GM19023 (cell line): ENCODE measurements at regions not wholly inside any gene's neighbourhood (a gene's known extent, or its start where the extent isn't known, plus 50 kb on each side); places are given as distances from the start of the nearest gene placed in this dataset.

Source experiments
- ATAC-seq: cut with Tn5 transposase; IDR thresholded peaks from one replicate; pipeline ENCODE4 v1.9.1; 2021; ENCODE audit warnings: mild to moderate bottlenecking, moderate library complexity; ENCODE audit not compliant: unreplicated experiment

DNA sequence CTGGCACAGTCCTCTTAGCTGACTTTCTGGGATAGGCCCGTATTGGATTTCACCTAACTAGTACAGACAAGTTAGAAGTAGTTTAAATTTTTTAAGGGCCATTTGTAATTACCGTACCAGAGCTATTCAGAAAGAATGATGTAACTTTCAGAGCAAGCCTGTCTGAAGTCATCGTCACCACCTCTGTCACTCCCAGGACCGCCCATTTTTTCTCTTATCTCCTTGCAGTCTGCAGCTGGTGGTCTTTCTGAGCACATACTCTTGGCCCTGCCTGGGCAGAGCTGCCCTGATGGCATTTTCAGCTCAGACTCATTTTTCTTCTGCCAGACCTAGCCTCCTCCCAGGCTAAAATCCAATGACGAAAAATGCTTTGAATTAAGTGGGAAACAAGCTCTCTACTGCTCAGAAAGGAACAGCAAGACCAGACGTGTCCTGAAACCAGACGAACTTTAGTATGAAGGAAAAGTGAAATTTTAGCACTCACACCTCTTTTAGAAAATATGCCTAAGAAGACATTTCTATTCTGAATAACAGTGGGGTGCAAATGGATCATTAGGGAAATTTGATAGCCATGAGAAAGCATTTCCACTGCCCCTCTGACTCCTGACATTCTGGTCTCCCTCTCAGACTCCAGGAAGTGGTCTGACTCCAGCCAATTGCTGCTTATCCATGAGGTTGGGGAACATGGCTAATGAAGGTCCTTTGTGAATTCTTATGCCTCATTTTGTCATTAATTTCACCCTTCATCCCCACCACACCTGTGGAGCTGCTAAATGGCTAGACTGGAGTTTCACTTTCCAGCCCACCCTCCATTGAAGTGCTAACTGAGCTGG lies 162.4 kb upstream of the GYPA start:
- ATAC-seq: no peak

DNA sequence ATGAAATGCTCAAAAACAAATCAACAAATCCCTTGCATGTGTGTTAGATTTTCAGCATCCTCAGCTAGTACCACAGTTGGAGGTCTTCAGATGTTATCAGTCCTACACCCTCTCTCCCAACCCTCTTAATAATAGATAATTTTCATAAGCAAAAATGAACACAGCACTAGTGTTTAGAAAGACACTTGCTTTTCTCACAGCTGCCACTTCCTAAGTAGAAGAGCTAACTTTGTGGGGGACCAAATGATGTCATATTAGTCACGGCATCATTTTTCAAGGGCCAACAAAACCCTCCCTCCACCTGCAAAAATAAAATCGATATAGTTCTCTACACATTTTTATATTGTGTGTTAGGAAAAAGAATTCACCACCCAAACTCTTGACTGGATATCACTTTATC lies 163.5 kb upstream of the GYPA start:
- no peak for ATAC-seq

DNA sequence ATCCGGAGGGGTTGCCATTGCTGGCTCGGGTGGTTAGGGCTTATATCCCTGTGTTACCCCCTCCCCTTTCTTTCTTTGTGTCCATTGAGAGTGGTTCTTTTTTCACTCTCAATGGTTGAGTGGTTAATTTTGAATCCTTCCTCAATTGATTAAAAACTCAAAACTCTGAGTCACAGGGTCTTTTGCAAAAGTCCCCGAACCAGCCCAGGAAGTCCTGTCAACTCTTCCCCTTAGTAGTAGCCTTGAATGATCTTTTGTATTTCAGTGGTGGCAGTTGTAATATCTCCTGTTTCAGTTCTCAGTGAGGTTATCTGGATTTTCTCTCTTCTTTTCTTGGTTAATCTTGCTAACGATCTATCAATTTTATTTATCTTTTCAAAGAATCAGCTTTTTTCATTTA lies 170.0 kb upstream of the GYPA start:
- no peak for ATAC-seq

DNA sequence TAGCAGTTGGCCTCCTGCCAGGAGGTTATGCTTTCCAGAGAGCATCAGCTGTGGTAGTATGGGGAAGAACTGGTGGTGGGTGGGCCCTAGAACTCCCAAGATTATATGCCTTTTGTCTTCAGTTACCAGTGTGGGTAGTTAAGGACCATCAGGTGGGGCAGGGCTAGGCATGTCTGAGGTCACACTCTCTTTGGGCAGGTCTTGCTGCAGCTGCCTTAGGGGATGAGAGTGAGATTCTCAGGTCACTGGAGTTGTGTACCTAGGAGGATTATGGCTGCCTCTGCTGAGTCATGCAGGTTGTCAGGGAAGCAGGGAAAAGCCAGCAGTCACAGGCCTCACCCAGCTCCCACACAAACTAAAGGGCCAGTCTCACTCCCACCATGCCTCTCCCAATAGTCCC lies 172.9 kb upstream of the GYPA start:
- ATAC-seq: no peak

DNA sequence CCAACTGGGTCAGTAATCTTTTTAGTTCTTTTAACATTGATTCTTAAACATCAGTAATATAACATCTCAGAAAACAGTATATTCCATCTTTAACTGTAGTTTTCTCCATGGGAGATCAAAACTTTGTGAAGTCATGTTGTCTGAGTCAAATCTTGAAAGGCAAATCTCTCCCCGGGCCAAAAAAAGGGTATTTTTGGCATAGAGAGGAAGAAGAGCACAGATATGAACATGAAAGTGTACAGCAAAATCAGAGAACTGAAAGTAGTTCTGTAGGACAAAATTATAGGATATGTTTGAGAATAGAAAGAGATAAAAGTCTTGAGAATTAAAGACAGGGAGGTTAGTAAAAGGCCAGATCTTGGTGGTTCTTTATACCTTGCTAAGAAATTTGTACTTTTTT lies 176.4 kb upstream of the GYPA start:
- ATAC-seq: no peak

DNA sequence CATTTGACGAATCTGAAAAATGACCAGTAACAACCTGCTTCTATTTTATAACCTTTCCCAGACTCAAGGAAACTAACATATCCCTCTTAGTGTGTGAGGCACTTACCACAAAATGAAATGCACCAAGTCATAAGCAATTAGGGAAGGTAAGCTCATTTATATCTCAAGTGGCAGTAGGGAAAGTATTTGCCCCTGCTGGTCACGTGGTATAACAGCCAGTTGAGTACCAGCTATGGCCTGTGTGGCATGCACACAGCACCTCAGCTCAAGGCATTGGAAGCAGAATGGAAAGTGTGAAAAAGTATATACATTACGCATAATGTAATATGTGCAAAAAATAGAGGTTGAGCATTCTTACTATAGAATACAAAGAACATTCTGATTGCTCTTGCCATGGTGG lies 178.3 kb upstream of the GYPA start:
- no peak for ATAC-seq

DNA sequence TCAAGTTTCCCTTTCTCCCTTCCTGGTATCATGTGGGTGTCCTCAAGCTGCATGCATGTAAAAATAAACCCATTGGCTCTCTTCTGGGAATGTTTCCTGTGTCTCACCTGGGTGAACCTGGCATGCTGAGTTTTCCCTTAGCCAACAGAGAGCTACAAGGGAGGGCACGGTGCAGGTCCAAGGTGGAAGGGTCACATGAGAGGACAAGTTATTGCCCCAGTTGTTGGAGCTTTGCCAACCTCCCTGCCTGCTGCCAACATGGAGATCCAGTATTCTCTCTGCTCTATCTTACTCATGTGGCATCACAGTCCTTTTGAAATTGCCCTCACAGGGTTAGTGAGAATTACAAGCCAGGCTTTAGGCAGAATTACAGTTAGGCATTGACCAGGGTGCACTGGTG lies 196.1 kb upstream of the GYPA start:
- ATAC-seq: no peak

DNA sequence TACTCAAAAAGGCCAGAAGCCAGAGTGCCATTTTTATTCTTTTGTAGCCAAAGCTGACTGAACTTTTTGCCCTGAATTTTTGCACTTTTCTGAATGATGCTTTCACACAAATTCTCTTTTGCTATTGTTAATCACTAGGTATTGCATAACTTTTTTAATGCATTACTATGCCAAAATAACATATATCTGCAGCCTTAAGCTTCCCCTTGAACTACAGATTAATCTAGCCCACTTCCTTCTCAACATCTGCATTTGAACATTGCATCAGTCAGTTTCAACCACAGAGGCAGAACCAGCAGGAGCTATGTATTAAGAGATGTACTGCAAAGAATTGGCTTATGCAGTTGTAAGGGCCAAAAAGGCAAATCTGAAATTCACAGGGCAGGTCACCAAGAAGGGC lies 197.6 kb upstream of the GYPA start:
- no peak for ATAC-seq

DNA sequence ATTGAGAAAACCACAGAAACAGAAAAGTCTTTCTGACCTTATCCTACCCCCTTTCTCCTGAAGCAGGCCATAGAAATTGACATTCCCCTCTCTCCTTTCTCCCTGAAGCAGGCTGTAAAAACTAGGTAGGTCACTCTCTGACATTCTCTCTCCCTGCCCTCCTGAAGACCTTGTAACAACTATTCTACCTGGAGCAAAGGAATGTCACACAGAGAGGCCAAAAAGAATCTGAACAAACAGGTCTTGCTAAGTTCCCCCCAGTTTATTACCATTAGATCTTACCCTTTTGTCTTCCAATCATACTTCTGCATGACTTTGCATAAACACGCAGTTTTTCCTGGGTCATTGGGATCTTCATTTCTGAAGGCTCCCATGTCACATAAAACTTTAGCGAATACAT lies 198.3 kb upstream of the GYPA start:
- no peak for ATAC-seq

DNA sequence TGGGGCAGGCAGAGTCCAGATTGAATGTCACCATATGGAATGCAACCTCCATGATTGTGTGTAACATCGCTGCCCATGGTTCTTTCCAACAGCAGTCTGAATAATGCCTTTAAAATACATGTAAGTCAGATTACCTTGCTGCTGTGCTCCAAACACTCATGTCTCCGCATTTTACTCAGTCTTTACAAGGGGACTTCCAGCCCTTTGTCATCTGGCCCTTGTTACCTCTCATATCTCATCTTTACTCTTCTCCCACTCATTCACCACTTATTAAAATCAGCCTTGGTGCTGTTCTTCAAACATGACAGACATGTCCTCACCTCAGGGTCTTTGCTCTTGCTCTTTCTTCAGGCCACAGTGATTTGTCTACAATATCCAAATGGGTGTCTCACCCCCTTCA lies 200.4 kb upstream of the GYPA start:
- peak; percentile 54 for ATAC-seq

DNA sequence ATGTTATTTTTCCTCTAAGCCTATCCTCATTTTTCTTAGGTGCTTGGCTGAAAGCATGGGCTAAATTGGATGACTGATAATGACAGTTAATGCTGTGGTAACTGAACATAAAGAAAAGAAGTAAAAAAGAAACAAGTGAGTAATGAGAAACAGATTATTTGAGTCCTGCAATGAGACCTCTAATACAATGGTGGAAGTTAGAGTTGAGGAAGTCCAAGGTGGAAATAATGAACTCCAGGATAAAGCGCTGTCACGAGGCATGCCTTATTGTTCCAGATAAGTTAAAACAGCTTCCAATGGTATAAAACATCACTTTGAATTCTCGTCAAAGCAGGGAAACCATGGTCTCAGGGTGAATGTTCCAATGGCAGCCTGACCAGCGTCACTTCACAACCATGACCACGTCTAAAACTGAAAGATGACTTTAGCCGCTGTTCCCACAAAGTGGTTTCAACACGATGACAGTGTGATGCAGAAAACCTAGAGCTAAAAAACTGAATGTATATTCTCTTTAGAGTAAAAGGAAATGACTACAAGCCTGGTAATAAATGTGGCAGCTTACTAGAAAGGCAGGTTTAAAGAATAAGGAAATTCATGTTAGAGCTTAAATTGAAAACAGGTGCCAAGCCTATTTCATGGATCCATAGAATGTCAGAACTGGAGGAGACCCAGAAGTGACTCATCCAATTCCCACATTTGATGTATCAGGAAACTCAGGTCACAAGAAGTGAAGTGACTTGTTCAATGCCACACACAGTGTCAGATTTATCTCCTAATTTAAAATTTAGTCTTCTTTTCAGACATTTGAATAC lies 202.6 kb upstream of the GYPA start:
- no peak for ATAC-seq

DNA sequence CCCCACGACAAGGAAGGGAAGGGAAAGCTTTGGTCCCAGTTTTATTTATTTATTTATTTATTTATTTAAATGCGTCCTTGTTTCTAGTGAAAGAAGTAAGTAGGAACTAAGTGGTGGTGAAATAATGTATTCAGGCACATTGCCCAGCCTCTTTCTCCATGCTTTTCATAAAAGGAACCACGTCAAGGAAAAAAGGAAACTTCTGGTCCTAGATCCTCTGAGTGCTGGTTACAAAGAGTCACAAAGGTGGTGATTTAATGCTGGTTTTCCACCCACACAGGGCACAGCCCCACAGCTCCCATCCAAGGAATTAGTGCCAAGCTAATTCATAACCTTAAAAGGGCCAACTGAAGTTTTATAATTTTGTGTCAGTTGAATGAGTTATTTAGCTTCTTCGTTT lies 206.6 kb upstream of the GYPA start:
- no peak for ATAC-seq

DNA sequence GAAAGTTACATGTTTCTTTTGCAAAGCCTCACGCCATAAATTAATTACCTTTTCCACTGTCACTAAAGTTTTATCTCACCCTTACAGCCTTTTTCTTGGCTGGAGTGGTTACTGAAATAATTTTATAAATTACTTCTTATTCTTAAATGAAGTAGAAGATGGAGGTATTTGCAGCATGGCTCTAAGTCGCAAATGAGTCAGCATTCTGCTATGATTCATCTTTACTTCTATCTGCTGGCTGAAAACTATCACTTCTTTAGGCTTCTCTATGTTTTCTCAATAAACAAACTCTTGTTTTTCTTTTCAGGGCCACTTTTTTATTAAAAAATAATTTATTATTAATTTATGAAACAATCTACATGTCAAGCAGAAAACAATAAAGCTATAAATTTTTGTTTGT lies 210.2 kb upstream of the GYPA start:
- ATAC-seq: no peak

DNA sequence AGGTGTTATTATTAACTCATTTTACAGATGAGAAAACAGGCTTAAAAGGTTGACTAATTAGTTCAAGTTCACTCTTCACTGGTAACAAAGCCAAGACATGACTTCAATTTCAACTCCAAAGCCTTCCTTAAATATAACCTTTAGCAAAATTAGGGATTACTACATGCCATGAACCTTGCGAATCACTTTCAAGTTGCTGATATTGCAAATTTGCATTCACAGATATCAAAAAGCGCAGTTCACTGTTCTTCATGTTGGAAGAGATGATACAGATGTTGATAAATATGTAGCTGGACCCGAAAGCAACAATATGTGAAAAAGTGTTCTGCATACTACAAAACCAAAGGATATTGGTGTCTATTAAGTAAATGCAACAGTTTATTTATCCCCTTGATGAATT lies 210.8 kb upstream of the GYPA start:
- no peak for ATAC-seq

DNA sequence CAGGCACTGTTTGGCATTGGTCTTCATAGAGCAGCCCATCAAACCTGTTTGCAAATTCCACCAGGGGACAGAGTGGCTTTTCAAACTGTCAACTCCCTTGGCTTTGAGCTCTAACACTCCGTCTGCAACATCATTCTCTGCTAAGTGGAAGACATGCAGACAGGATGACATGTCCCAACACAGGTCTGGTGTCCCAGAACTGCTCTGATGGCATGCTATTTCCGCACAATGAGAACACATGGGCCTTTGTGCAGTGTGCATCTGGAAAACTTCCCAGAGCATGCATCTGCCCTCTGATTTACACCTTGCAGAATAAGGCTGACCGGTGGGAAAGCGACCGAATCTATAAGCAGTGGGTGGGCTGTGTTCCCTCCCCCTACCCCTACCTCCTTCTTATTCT lies 212.8 kb upstream of the GYPA start:
- no peak for ATAC-seq

DNA sequence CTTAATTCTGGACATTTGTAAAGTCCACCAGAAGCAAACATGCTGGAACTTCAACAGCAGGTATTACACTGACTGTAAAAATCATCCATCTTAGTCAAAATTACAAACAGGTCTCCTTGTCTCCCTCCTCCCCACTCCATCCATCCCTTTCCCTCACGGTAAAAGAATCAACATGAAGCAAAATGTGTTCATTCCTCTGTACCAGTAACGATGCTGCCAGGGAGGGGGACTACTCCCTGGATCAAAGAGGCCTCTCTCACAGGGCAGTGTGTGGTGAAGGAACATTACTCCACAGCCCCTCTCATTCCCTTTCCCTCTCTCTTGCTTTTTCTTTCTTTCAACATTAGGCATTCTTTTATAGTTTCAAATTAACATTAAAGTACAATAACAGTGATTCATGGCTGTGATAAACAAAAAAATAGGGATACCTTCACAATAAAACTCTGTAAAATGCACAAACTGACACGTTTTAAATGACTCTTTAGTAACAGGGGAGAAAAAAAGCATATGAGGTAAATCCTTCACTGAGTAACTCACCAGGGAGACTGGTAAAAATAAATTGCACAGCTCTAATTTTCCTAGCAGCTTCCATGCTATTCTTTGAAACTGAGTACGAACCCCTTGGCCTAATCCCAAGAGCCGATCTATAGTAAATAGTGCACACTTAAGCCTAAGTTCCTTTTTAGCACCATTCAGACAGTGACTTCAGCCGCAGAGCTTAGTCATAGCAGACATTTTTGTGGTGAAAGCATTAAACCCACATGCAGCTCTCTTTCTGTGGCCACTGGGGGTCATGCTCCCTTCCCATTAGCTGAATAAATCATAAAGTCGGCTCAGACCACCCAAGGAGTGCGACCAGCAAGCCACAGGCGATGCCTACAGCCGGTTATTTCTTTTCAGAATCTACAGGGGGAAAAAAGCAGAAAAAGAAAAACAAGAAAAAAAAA lies 215.6 kb upstream of the GYPA start:
- ATAC-seq: peak; percentile 76

DNA sequence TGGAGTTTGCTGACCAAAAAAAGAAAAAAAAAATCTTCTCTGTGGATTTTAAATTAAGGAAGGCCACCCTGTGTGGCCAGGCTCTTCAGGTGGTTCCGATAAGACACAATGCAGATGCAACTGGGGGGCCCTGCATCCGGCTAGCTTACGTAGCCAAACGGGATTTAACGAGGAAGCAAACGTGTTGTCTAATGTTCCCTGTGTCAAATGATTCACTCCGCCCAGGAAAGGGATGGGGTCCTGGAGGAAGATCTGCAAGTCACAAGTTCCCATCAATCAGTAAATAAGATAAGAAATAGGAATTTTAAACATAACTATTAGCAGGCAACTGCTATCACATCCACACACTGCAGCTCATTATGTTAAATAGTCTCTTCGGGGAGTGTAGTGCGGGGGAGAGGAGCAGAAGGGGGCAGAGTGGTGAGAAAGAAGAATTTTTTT lies 216.4 kb upstream of the GYPA start:
- ATAC-seq: no peak

DNA sequence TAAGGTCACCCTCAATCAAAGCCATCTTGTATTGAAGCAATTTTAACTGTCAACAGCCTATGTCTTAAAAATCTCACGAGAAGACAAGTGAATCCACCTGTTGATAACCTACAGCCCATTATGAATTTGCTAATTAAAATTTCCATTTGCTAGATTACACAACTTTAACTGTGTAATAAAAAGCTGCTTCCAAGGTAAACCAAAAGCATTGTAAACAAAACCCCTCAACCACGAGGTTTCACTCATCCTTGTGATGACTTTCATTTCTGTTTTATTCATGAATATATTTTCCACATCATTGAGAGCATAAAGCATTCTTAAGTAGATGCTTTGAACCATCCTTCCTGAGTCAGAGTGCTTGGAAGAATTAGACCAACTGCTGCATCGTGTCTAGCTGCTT lies 217.5 kb upstream of the GYPA start:
- ATAC-seq: no peak

DNA sequence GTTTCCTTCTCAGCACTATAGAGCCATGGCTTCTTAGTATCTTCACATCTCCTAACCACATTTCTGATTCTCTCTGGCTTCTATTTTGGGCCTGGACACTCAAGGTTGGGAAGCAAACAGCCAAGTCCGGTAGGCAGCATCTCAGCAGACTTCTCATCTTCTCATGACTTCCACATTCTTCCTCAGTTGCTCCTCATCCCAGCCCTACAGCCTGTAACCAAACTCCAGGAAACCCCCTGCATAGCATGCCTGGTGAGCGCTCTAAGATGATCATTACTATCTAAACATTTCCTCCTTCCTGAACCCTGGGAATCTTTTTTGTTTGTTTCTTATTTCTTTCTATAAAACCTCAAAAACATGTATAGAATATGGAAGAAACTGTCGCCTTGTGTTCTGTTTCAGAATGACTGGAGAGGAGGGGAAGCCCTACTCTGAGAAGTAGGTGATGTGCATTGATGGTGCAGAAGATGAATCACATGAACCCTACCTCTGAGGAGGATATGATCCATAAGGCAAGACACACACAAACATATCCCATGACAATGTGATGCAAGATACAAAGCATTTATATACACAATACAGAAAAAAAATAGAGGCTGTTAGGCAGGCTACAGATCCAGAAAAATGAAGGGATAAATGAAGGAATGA lies 219.8 kb upstream of the GYPA start:
- no peak for ATAC-seq

DNA sequence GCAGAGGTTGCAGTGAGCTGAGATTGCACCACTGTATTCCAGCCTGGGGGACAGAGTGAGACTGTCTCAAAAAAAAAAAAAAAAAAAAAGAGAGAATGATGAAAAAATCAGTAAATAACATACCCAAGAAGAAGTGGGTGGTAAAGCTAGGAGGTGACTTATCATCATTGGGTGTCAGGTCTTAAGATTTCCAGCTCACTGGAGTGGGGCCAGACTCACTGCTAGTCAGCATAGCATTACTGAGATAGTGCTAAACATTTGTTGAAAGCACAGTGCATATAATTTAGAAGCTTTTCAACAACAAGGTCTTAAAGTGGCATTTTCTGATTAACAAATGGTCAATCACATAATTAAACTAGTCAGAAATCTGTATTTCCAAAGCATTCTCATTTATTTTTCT lies 221.8 kb upstream of the GYPA start:
- no peak for ATAC-seq

DNA sequence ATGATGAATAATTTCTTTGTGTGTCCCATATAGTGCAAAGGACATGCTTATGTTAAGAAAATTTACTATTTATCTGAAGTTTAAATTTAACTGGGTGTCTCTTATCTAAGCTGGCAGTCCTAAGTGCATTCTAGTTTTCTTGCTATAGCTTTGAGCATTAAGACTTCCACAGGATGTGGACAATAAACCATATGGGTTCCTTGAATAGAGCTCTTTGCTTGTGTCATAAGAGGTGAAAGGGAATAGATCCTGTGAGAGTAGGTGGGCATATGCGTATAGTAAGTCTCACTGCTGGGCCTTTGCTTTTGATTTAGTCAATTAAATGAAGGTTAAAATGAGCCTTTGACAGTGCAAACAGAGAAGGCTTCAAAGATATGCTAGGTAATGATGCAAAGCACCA lies 223.4 kb upstream of the GYPA start:
- ATAC-seq: no peak
